NCI-H2107 (cell line): ENCODE measurements at regions not wholly inside any gene's neighbourhood (a gene's known extent, or its start where the extent isn't known, plus 50 kb on each side); places are given as distances from the start of the nearest gene placed in this dataset.
"Not testable (repeated sequence)": the region's sequence is repeated elsewhere in the genome, so short reads cannot be mapped to it uniquely, and the experiment has no call there.

ENCODE experiments used
- DNase-seq: peaks from one replicate; lab custom pipeline; 2025; lab: John Stamatoyannopoulos, UW

DNA sequence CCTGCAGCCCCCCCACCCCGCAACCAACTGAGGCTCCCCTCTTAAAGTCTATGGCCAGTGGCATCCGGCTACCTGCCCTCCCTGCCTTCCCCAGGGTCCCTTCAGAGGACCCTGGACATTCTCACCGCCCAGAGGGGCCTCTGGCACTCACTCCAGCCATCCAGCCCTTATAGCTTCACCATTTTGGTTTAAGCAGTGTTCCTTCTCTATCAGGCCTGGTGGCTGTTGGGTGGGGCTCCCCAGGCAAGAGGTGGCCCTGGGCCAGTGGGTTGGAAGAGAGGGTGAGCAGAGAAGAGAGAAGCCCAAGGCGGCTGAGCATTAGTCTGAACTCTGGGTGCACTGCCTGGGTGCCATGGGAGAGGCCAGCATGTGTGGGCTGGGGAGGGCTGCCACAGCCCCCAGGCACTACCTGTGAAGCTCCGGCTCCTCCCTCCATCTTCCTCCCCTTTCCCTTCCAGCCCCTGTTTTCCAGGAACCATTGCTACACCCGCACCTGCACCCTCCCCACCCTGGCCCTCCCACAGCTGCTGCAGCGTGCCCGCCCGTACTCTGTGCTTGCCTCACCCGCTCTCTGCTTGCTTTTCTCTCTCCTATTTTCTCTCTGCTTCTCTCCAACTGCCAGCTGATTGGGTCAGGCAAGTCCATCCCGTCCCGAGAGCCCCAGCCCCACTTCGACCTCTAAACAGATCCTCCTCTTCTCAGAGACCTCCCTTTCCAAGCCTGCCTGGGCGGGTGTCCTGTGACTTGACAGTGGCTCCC is 168.2 kb downstream of the TBC1D2B start:
- DNase-seq = no peak

DNA sequence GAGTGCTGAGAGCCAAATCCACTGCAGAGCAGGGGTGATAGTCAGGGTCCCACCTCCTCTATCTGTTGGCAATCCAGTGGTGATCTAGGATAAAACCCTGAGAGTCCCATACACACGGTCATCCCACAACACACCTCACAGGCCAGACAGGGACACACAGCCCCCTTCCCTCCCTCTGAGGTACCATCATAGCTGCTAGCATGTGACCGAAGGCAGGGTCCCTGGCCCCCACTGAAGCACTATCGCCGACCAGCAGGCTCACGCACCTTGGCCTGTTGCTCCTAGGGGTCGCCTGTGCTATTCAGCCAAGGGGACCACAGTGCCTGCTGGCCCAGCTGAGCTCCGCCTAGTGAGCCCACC is 168.8 kb downstream of the TBC1D2B start:
- DNase-seq = not testable (repeated sequence)

DNA sequence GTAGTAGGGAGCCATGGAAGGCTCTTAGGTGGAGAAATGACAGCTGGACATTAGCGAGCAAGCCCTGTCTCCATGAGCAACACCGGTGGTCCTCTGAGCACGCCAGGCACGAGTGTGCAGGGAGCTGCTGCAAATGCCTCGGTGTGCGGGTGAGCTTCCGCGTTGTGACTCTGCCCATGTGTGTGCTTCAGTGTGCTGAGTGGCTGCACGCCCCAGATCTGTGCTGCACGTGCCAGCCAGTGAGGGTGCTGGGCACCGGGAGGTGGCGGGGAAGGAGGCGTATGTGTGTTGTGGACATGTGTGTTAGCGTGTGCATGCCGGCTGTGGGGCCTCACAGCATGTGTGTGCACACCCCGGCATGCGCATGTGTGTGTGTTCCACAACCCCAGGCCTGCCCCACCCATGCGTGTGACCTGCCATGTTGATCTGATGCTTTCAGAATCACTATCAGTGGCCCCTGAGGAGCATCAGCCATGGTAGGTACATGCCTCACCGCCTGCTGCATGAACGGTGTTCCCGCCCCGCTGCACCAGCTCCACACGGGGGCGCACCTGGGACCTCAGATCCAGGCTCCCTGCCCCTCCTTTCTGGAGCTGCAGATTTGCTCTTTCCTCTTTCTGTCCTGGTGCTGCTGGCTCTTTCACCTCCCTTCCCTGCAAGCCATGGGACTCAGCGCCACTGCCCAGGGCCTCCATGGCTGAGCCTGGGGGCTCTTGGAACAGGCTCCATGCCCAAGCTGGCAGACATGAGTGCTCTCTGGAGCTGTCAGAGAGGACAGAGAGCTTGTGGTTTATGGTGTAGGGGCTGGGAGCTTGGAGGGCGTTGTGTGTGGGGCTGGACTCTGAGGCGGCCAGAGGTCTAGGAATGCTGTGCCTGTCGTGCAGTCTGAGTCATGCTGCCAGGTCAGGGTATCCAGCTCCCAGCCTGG is 169.4 kb downstream of the TBC1D2B start:
- no peak for DNase-seq

DNA sequence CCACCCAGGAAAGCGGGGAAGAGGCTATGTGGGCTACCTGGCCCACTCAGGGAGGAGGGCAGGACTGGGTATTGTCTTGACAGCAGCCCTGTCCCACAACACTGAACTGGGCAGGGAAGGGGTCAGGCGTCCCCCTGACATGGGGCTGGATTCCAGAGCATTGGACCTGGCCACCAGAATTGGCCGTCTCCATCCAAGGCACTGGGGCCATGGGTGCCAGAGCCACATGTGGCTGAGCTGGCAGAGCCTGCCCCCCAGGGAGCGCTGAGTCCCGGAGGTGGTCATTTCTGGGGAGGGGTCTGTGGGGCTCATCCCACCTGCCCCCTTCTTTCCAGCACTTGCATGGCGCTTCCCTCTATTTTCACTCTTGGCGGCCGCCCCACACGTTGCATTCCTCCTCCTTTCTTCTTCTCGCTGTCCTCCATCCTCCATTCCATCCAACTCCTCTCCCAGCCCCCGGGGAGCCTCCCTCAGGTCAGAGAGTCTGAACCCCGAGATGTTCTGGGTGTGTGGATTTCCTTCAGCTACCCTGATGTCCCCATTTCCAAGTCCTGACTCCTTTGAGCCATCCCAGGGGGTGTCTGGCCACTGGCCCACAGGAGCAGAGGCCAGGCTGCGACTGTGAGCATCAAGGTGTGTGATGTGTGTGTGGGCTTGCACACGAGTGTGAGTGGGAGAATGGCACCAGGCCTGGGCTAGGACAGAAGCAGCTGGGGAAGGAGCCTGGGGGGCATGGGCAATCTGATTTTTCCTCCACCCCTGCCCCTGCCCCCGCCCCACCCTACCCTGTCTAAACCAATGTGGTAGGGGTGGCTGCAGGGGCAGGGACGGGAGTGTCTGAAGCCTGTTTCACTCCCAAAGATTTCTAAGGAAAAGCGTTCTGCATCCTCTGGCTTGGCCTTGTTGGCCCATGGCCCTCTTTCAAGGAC is 171.2 kb downstream of the TBC1D2B start:
- not testable (repeated sequence) for DNase-seq

DNA sequence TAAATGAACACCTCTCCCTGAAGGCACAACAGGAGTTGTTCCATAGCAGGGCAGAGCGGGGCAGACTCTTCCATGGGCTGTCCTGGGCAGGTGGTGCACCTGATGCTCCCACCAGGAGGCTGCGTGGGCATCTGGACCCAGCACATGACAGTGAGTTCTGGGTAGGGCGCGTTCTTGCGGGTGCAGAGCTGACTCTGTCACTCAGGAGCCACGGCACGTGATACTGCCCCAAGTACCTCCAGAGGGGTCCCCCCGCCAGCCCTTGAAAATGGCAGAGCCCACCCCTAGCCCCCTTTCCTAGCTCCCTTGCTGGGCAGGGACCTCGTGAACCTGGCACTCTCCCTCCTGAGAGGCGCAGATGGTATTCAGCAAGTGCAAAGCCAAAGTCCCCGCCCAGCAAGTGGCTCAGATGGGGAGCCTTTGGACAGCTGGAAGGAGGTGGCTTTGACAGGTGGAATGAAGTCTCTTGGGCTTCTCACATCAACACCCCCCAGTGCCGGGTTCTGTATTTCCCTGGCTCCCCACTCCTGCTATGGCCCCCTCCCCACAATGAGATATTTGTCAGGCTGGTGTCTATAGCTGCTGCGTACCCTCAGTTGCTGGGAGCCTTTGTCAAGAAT is 172.1 kb downstream of the TBC1D2B start:
- no peak for DNase-seq

DNA sequence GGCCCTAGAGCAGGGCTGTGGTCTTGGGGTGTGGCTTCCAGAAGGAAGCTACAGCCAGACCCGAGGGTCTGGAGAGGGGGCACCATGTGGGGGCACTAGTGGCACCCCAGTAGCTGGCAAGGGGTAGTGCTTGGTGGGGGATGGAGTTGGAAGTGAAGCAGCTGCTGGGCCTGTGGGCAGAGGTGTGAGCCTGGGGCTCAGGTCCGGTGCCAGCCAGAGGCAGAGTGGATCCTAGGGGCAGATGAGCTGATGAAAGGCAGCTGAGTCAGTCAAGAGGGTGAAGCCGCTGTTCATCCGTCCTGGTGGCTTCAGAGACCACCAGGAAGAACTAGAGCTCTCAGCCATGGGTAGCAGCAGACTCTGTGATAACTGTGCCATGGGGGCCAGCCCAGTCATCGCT is 172.6 kb downstream of the TBC1D2B start:
- no peak for DNase-seq

DNA sequence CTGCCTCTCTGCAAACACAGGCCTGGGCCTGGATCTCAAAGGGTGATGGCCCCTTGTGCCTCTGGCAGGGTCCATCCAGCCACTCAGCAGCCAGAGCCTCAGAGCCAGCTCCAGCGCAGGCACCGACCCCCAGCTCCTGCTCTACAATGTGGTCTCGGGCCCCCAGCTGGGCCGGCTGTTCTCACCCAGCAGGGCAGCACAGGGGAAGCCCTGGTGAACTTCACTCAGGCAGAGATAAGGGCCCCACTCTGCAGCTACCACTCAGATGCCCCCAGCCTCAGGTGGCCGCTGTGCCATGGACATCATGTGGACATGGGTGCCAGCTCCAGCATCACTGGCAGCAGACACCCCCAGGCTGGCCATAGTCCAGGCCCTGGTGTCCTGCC is 173.1 kb downstream of the TBC1D2B start:
- DNase-seq = no peak

DNA sequence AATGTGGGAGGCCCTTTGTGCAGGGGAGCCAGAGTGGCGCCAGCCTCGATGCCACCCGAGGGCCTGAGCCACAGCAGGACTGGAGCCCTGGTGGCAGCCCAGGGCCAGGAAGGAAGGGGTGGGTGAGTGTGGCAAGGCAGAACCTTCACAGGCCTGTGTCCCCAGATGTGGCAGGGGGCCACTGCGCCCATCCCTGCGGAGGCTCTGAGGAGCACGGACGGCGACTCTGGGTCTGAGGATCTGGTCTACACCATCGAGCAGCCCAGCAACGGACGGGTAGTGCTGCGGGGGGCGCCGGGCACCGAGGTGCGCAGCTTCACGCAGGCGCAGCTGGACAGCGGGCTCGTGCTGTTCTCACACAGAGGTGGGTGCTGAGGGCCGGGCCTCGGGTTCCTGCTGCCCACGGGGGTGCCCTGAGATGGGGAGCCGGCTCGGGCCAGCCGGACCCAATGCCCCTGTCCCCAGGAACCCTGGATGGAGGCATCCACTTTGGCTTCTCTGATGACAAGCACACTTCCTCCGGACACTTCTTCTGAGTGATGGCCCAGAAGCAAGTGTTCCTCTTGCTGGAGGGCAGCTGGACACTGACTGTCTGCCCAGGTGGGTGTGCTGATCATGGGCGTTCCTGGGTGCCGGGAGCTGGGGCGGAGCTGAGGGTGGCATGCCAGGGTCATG is 173.6 kb downstream of the TBC1D2B start:
- DNase-seq = not testable (repeated sequence)

DNA sequence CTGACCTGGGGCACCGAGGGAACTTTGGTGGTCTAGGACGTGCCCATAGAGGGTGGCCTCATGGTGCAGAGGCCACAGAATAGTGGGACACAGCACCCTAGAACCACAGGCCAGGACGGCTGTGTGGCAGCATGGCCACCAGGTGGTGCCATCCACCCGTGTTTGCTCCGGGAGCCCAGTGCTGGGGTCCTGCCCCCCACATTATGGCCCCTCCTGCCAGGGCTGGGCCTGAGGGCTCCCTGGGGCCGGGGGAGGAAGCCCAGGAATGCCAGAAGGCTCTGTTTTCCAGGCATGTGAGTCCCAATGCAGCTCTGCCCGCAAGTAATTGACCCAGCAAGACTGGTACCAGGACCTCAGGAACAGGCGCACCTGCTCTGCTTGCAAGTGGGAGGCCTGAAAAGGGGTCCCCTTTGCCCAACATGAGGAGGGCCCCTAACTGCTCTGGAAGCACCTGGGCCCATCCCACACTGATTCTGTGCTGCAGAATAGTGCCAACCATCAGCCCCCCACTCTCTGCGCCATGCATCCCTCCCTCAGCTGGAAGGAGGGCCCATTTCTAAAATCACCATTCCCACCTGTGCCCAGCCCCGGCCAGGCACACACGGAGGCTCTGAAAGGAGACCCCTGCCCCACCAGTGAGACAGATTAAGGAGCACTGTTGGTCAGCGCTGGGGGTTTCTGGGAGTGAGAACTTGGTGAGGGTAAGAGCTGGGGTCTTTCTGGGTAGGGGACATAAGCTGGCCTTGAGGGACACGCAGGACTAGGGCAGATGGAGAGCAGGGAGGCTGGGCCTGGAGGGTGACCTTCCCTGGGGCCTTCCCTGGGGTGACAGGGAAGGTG is 174.4 kb downstream of the TBC1D2B start:
- DNase-seq = not testable (repeated sequence)

DNA sequence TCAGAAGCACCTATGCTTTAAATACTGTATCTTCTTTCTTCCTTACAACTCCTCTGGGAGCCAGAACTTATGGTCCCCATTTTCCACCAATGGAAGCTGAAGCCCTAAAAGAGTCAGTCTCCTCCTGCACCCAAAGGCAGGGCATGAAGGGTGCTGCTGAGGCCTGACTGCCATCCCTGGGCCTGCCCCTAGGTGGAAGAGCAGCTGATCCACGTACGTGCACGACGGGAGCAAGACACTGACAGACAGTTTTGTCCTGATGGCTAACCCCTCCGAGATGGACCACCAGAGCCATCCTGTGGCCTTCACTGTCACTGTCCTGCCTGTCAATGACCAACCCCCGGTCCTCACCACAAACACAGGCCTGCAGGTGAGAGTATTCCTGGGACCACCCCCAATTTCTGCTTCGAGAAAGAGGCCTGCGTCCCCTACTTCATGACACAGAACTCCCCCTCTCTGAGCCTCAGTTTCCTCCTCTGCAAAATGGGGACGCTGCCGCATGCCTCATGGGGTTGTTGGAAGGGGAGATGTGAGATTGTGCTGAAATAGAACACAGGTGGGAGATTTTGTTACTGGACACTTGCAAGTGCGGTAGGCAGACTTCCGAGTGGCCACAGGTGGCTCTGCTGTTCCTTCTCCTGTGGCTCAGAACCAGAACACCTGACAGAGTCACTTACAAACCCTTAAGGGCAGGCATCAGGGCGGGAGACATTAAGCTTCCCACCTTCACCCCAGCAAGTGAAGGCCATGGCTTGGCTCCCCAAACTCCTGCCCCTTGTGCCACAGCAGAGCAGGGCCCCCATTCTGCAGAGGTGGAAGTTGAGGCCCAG is 175.4 kb downstream of the TBC1D2B start:
- DNase-seq = no peak

DNA sequence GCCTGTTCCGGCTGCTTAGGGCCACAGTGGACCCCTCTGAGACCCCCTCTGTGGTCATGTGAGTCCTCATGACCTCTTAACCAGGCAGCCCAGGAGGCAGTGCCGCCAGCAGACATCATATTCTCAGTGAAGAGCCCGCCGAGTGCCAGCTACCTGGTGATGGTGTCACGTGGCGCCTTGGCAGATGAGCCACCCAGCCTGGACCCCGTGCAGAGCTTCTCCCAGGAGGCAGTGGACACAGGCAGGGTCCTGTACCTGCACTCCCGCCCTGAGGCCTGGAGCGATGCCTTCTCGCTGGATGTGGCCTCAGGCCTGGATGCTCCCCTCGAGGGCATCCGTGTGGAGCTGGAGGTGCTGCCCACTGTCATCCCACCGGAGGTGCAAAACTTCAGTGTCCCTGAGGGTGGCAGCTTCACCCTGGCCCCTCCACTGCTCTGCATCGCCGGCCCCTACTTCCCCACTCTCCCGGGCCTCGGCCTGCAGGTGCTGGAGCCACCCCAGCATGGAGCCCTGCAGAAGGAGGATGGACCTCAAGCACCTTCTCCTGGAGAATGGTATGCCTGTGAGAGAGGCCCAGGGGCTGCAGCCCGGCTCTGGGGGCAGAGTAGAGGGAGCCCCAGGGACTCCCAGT is 176.1 kb downstream of the TBC1D2B start:
- DNase-seq = no peak

DNA sequence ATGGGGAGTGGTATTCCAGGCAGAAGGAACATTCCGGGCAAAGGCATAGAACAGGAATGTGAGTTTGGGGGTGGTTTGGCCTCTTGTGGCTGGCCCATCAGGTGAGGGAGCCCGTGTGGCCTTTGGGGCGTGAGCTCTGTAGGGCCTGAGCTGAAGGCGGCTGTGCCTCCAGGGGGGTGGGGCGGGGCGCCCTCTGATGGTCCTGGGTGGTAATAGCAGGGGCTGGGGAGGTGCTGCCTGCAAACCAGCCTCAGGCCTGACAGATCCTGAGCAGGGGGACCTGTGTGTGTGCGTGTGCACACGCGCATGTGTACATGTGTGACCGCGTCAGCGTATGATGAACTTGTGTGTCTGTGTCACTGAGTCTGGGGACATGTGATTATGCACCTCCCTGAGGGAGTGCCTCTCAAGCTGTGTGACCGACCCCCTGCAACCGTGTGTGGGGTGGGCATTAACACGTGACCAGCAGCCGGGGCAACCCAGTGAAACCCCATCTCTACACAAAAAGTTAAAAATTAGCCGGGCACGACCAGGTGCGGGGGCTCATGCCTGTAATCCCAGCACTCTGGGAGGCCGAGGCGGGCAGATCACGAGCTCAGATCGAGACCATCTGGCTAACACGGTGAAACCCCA is 177.1 kb downstream of the TBC1D2B start:
- DNase-seq = not testable (repeated sequence)

DNA sequence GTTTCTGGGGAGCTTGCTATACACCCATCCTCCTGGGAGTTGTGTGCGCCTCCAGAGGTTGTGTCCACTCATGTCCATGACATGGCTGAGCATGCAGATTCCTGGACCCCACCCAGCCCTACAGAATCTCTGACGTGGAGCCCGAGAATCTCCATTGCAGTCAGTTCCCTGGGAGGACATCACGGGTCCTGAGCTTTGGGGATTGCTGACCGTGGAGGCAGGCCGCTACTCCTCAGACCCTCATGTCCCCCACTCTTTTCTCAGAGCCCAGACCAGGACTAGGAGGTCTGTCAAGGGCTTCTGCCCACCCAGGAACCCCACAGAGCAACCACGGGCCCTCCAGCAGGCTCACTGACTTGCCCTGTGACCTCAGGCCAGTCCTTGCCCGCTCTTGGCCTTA is 177.7 kb downstream of the TBC1D2B start:
- not testable (repeated sequence) for DNase-seq

DNA sequence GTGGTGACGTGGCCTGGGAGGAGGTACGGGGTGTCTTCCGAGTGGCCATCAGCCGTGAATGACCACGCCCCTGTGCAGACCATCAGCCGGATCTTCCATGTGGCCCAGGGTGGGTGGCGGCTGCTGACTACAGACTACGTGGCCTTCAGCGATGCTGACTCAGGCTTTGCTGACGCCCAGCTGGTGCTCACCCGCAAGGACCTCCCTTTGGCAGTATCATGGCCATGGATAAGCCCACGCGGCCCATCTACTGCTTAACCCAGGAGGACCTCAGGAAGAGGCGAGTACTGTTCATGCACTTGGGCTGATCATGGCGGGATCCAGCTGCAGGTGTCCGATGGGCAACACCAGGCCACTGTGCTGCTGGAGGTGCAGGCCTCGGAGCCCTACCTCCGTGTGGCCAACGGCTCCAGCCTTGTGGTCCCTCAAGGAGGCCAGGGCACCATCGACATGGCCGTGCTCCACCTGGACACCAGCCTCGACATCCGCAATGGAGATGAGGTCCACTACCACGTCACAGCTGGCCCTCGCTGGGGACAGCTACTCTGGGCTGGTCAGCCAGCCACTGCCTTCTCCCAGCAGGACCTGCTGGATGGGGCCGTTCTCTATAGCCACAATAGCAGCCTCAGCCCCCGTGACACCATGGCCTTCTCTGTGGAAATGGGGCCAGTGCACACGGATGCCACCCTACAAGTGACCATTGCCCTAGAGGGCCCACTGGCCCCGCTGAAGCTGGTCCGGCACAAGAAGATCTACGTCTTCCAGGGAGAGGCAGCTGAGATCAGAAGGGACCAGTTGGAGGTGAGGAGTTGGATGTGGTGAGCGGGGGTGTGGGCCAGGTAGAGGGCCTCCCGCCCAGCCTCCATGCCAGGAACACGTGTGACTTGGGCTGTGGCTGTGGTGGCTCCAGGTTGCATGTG is 178.4 kb downstream of the TBC1D2B start:
- no peak for DNase-seq

DNA sequence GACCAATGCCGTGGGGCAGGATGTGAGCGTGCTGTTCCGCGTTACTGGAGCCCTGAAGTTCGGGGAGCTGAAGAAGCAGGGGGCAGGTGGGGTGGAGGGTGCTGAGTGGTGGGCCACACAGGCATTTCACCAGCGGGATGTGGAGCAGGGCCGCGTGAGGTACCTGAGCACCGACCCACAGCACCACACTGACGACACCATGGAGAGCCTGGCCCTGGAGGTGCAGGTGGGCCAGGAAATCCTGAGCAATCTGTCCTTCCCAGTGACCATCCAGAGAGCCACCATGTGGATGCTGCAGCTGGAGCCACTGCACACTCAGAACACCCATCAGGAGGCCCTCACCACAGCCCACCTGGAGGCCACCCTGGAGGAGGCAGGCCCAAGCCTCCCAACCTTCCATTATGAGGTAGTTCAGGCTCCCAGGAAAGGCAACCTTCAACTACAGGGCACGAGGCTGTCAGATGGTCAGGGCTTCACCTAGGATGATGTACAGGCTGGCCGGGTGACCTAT is 179.6 kb downstream of the TBC1D2B start:
- no peak for DNase-seq

DNA sequence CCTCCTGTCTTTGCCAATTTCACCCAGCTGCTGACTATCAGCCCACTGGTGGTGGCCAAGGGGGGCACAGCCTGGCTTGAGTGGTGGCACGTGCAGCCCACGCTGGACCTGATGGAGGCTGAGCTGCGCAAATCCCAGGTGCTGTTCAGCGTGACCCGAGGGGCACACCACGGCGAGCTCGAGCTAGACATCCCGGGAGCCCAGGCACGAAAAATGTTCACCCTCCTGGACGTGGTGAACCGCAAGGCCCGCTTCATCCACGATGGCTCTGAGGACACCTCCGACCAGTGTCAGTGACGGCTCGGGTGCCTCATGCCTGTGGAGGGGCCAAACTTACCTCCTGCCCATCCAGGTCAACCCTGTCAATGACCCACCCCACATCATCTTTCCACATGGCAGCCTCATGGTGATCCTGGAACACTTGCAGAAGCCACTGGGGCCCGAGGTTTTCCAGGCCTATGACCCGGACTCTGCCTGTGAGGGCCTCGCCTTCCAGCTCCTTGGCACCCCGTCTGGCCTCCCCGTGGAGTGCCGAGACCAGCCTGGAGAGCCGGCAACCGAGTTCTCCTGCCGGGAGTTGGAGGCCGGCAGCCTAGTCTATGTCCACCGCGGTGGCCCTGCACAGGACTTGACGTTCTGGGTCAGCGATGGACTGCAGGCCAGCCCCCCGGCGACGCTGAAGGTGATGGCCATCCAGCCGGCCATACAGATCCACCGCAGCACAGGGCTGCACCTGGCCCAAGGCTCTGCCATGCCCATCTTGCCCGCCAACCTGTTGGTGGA is 180.2 kb downstream of the TBC1D2B start:
- not testable (repeated sequence) for DNase-seq
